KG1 (cell line): ENCODE measurements at regions not wholly inside any gene's neighbourhood (a gene's known extent, or its start where the extent isn't known, plus 50 kb on each side); places are given as distances from the start of the nearest gene placed in this dataset.
"Not testable (repeated sequence)": the region's sequence is repeated elsewhere in the genome, so short reads cannot be mapped to it uniquely, and the experiment has no call there.

Experiments used
- DNase-seq: peaks from one replicate; lab custom pipeline; 2025; lab: John Stamatoyannopoulos, UW

GRCh38 chr14:25316007-25316406 lies 266.1 kb upstream of the STXBP6 start:
- DNase-seq, result not testable (repeated sequence)

GRCh38 chr14:25308244-25308643 lies 258.3 kb upstream of the STXBP6 start:
- no peak for DNase-seq

- no peak for DNase-seq
Observed at GRCh38 chr14:25303934-25304333, 254.0 kb upstream of the STXBP6 start.

GRCh38 chr14:25298238-25298637 lies 248.3 kb upstream of the STXBP6 start:
- DNase-seq, result no peak

- DNase-seq, result not testable (repeated sequence)
Observed at GRCh38 chr14:25290154-25290553, 240.2 kb upstream of the STXBP6 start.

GRCh38 chr14:25274529-25274928 lies 224.6 kb upstream of the STXBP6 start:
- DNase-seq, result no peak

- no peak for DNase-seq
Observed at GRCh38 chr14:25267186-25267585, 217.2 kb upstream of the STXBP6 start.

- no peak for DNase-seq
Observed at GRCh38 chr14:25259470-25259869, 209.5 kb upstream of the STXBP6 start.

- no peak for DNase-seq
Observed at GRCh38 chr14:25252793-25253192, 202.8 kb upstream of the STXBP6 start.

GRCh38 chr14:25250516-25250915 lies 200.6 kb upstream of the STXBP6 start:
- DNase-seq, result no peak

GRCh38 chr14:25247609-25248008 lies 197.7 kb upstream of the STXBP6 start:
- DNase-seq, result no peak

- no peak for DNase-seq
Observed at GRCh38 chr14:25246751-25247150, 196.8 kb upstream of the STXBP6 start.

GRCh38 chr14:25239170-25239569 lies 189.2 kb upstream of the STXBP6 start:
- DNase-seq, result no peak

- DNase-seq, result no peak
Observed at GRCh38 chr14:25237845-25238244, 187.9 kb upstream of the STXBP6 start.

GRCh38 chr14:25233613-25234012 lies 183.7 kb upstream of the STXBP6 start:
- no peak for DNase-seq

GRCh38 chr14:25231004-25231403 lies 181.1 kb upstream of the STXBP6 start:
- no peak for DNase-seq

GRCh38 chr14:25226214-25226613 lies 176.3 kb upstream of the STXBP6 start:
- DNase-seq, result no peak

- no peak for DNase-seq
Observed at GRCh38 chr14:25222256-25222655, 172.3 kb upstream of the STXBP6 start.

GRCh38 chr14:25220514-25220913 lies 170.6 kb upstream of the STXBP6 start:
- no peak for DNase-seq

- no peak for DNase-seq
Observed at GRCh38 chr14:25215607-25216006, 165.7 kb upstream of the STXBP6 start.

GRCh38 chr14:25197885-25198284 lies 147.9 kb upstream of the STXBP6 start:
- DNase-seq, result no peak

GRCh38 chr14:25180221-25180620 lies 130.3 kb upstream of the STXBP6 start:
- DNase-seq, result no peak

GRCh38 chr14:25178255-25178654 lies 128.3 kb upstream of the STXBP6 start:
- no peak for DNase-seq

GRCh38 chr14:25150934-25151790 lies 101.2 kb upstream of the STXBP6 start:
- no peak for DNase-seq
